Prostate gland (tissue), 2 donors: ENCODE measurements at regions not wholly inside any gene's neighbourhood (a gene's known extent, or its start where the extent isn't known, plus 50 kb on each side); places are given as distances from the start of the nearest gene placed in this dataset.

Source experiments
- DNase-seq: peaks from one replicate; pipeline ENCODE4 v3.0.0-alpha.2; 2019; ENCODE audit warnings: low spot score
- H3K27ac ChIP-seq, 2 donors: fragments of 200-600 bp; sonication (generic); 2 replicates each; pipeline ENCODE4 v1.5.1; 2017 to 2019
- H3K27me3 ChIP-seq: fragments of 200-600 bp; sonication (generic); replicated peaks from 2 replicates; pipeline ENCODE4 v1.5.1; 2019; ENCODE audit not compliant: insufficient read depth
- H3K36me3 ChIP-seq, 2 donors: fragments of 200-600 bp; sonication (generic); 1 replicate in 1 of 2; 2 replicates in 1 of 2; pipeline versions ENCODE4 v1.5.1 to v1.8.1; 2017 to 2019
- H3K4me1 ChIP-seq: fragments of 200-600 bp; sonication (generic); replicated peaks from 2 replicates; pipeline ENCODE4 v1.5.1; 2019
- H3K4me3 ChIP-seq, 2 donors: fragments of 200-600 bp; sonication (generic); 2 replicates each; pipeline ENCODE4 v1.5.1; 2017 to 2019
- H3K9me3 ChIP-seq: fragments of 200-600 bp; sonication (generic); 2 replicates; pipeline ENCODE4 v1.5.1; 2017
- POLR2A ChIP-seq: fragments of 450-650 bp; IDR thresholded peaks from one replicate; pipeline ENCODE4 v1.6.1; 2016; ENCODE audit warnings: antibody characterized with exemption, mild to moderate bottlenecking
- POLR2AphosphoS5 ChIP-seq: sonication (generic); formaldehyde crosslinking; IDR thresholded peaks from one replicate; pipeline ENCODE4 v1.6.1; 2017; ENCODE audit warnings: antibody characterized with exemption
- WGBS: methylation state at CpG from one replicate; pipeline ENCODE4 v1.1.5; 2018; 5-methylcytosine and 5-hydroxymethylcytosine counted together
- intact Hi-C: fragments of 100-400 bp; cut with DNase I; formaldehyde crosslinking; loops from one replicate; pipeline ENCODE4 v1.14.2; 2022
- TF ChIP-seq, protein P1 (sequence below), 4 experiments: fragments of 200-600 bp in 2 of 4; fragments of 450-650 bp in 2 of 4; sonication (generic) in 2 of 4; IDR thresholded peaks; 1 replicate in 3 of 4; 2 replicates in 1 of 4; pipeline ENCODE4 v1.5.1; 2016 to 2019; ENCODE audit warnings: antibody characterized with exemption in 4 of 4, mild to moderate bottlenecking in 2 of 4, moderate library complexity in 2 of 4

- TF ChIP-seq, protein P1, sequence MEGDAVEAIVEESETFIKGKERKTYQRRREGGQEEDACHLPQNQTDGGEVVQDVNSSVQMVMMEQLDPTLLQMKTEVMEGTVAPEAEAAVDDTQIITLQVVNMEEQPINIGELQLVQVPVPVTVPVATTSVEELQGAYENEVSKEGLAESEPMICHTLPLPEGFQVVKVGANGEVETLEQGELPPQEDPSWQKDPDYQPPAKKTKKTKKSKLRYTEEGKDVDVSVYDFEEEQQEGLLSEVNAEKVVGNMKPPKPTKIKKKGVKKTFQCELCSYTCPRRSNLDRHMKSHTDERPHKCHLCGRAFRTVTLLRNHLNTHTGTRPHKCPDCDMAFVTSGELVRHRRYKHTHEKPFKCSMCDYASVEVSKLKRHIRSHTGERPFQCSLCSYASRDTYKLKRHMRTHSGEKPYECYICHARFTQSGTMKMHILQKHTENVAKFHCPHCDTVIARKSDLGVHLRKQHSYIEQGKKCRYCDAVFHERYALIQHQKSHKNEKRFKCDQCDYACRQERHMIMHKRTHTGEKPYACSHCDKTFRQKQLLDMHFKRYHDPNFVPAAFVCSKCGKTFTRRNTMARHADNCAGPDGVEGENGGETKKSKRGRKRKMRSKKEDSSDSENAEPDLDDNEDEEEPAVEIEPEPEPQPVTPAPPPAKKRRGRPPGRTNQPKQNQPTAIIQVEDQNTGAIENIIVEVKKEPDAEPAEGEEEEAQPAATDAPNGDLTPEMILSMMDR (IDR thresholded peaks at IDR 0.05): no peak
- TF ChIP-seq POLR2AphosphoS5 (no peak), POLR2A (no peak)
- H3K4me3 ChIP-seq: no peak overlapping the region
- H3K4me1 ChIP-seq: no peaks in the 10 kb centered on the region
- H3K36me3 ChIP-seq: no peaks in the 10 kb centered on the region
- no peaks in the 10 kb centered on the region for H3K27me3 ChIP-seq
- intact Hi-C loops: no loop called here
- no peak for DNase-seq
- 84% methylated on average over 7 of the region's 7 CpGs for WGBS
- no peaks in the 10 kb centered on the region for H3K9me3 ChIP-seq
- no peak overlapping the region for H3K27ac ChIP-seq
Measured at GRCh38 chr7:112877691-112878460, 87.7 kb upstream of the TMEM168 start.

- WGBS: 87% methylated on average over 1 of the region's 1 CpG
- Histone ChIP-seq H3K27ac (no peak overlapping the region), H3K36me3 (no peaks in the 10 kb centered on the region), H3K4me1 (no peaks in the 10 kb centered on the region), H3K9me3 (no peaks in the 10 kb centered on the region), H3K4me3 (no peak overlapping the region), H3K27me3 (no peaks in the 10 kb centered on the region)
- TF ChIP-seq POLR2A: no peak
- no peak for TF ChIP-seq POLR2AphosphoS5
- TF ChIP-seq, protein P1 (IDR thresholded peaks at IDR 0.05): no peak
- intact Hi-C loops: no loop called here
- DNase-seq: no peak
Measured at GRCh38 chr7:112876877-112877276, 86.7 kb upstream of the TMEM168 start.

DNA sequence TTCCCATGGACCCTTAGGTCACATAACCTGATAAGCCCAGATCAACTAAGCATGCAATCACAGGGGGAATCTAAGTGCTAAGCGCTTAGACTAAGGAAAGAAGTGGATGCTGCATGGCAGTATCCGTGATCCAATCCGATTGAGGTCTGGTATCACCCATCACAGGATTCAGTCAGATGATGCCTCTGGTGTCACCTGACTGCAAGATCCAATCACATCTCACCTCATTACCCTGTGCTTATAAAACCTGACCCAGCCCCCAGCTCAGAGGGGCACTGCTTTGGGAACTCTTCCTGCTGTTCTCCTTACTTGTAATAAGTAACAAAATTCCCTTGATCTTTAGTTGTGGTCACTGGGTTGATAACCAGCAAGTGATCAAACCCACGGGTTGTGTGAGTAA lies 84.7 kb upstream of the TMEM168 start:
- intact Hi-C loops: no loop called here
- no peak for DNase-seq
- WGBS: 91% methylated on average over 4 of the region's 4 CpGs
- TF ChIP-seq POLR2AphosphoS5: no peak
- TF ChIP-seq, protein P1 (IDR thresholded peaks at IDR 0.05): no peak
- TF ChIP-seq POLR2A: no peak
- Histone ChIP-seq H3K36me3 (no peaks in the 10 kb centered on the region), H3K27ac (no peak overlapping the region), H3K4me1 (no peaks in the 10 kb centered on the region), H3K9me3 (no peaks in the 10 kb centered on the region), H3K27me3 (no peaks in the 10 kb centered on the region), H3K4me3 (no peak overlapping the region)

GRCh38 chr7:112873831-112874553 lies 83.8 kb upstream of the TMEM168 start:
- no peak overlapping the region for H3K4me3 ChIP-seq
- H3K36me3 ChIP-seq: no peaks in the 10 kb centered on the region
- H3K9me3 ChIP-seq: no peaks in the 10 kb centered on the region
- H3K4me1 ChIP-seq: no peaks in the 10 kb centered on the region
- intact Hi-C loops: no loop called here
- 83% methylated on average over 4 of the region's 4 CpGs for WGBS
- no peak for DNase-seq
- no peaks in the 10 kb centered on the region for H3K27me3 ChIP-seq
- TF ChIP-seq POLR2A: no peak
- TF ChIP-seq, protein P1 (IDR thresholded peaks at IDR 0.05): no peak
- no peak for TF ChIP-seq POLR2AphosphoS5
- H3K27ac ChIP-seq: no peak overlapping the region
